Memory B cell (primary cell): ENCODE measurements at regions not wholly inside any gene's neighbourhood (a gene's known extent, or its start where the extent isn't known, plus 50 kb on each side); places are given as distances from the start of the nearest gene placed in this dataset.
A peak's percentile ranks its signal among the peaks of the same experiment; 100 is the strongest.

ENCODE experiments used
- ATAC-seq: fragments of 150-1000 bp; cut with Tn5 transposase; 2 replicates; pipeline ENCODE4 v1.10.0; 2021; ENCODE audit warnings: low read depth, mild to moderate bottlenecking, moderate library complexity
- DNase-seq, 2 donors: peaks; one replicate each; pipeline ENCODE4 v3.0.0; 2022; ENCODE audit warnings: low spot score in 2 of 2
- H3K27ac Mint-ChIP-seq: one replicate; pipeline ENCODE4 v1.8.0; 2022; ENCODE audit warnings: mild to moderate bottlenecking, moderate library complexity, mixed read lengths
- H3K27me3 Mint-ChIP-seq: one replicate; pipeline ENCODE4 v1.8.0; 2022; ENCODE audit warnings: mixed read lengths
- H3K36me3 Mint-ChIP-seq: one replicate; pipeline ENCODE4 v1.8.0; 2022; ENCODE audit warnings: mild to moderate bottlenecking, mixed read lengths
- H3K4me1 Mint-ChIP-seq: one replicate; pipeline ENCODE4 v1.8.0; 2022; ENCODE audit warnings: mixed read lengths
- H3K4me3 Mint-ChIP-seq: one replicate; pipeline ENCODE4 v1.8.0; 2022; ENCODE audit warnings: mild to moderate bottlenecking, moderate library complexity, mixed read lengths
- H3K9me3 Mint-ChIP-seq: one replicate; pipeline ENCODE4 v1.8.0; 2022; ENCODE audit warnings: mixed read lengths

DNA sequence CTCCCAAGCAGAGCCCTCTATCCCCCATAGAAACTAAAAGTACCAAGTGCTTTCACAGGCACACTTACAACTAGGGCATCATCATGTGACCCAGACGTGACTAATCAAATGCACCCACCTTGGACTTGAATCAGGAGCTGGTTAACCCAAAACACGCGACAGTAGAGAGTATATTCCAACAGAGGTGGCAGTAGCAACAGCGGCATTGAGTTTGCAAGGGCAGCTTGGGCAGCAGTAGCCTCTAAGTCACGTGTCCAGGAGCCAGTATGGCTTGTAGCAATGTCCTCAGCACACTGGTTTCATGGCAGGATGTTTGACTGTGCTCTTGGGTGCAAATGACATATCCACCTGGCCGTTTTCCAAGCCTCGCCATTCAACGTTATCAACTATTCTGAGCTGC, 73.4 kb upstream of the DNAH5 start:
- ATAC-seq (no peak), DNase-seq (no peak)
- no peak overlapping the region for H3K27ac Mint-ChIP-seq
- H3K36me3 Mint-ChIP-seq: no peaks in the 10 kb centered on the region
- peaks cover 12% of the 10 kb centered on the region for H3K27me3 Mint-ChIP-seq
- H3K9me3 Mint-ChIP-seq: peaks cover 4% of the 10 kb centered on the region
- H3K4me3 Mint-ChIP-seq: no peak overlapping the region
- H3K4me1 Mint-ChIP-seq: no peaks in the 10 kb centered on the region

DNA sequence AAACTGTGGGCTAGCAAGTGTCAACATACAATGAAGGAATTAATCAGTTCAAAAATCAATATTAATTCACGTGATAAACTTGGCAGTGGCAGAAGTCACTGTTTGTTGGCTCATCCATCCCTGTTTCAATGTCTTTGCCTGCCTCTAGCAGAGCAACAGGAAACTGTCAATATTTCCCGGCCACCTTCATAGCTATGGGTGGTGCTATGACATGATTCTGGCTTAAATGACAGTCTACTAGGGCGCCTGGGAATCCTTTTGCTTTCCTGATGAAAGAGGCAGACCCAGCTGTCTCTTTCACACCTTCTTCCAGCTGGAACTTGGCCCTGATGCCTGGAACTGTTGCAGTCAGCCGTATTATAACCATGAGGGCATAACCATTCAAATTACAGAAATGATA, 72.1 kb upstream of the DNAH5 start:
- DNase-seq: no peak
- Mint-ChIP-seq H3K36me3 (no peaks in the 10 kb centered on the region), H3K4me1 (no peaks in the 10 kb centered on the region), H3K27me3 (peaks cover 12% of the 10 kb centered on the region), H3K9me3 (peaks cover 4% of the 10 kb centered on the region), H3K27ac (no peak overlapping the region), H3K4me3 (no peak overlapping the region)
- no peak for ATAC-seq

DNA sequence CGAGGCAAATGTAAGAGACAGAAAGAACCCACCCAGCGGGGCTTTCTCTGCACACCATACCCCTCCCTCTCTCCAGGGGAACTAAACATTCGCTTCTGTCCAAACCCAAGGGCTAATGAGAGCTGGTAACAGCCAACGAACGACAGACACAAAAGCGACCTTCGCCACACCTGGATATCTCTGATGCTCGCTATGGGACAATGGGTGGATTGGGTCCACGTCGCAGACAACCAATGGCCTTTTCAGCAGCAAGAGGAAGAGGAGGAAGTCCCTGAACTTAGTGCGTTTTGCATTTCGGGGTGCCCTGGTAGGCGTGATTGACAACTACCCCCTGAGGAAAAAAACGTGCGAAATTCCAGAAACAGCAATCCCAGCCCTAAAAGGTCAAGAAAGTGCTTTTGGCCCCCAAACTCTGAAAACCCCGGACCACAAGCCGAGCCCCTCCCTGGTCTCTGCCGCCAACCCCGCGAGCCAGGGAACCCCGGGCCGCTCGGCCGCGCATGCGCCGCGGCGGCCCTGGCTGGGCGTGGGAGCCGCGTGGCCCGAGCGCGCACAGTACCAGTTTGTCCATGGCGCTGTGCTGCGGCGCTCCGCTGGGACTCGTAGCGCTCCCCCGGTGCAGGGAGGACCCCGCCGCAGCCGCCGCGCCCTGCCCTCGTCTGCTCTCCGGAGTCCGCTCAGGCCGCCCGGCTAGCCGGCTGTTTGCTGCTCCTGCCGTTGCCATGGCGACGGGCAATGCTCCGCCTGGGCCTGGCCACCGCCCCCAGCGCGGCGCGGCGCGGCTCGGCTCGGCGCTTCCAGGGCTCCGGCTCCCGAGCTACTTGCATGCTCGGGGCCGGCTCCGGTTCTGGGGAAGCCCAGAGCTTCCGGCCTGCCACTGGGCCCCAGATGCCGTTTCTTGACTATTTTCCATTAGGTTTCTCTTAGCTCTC, 66.9 kb upstream of the DNAH5 start:
- H3K4me1 Mint-ChIP-seq: no peaks in the 10 kb centered on the region
- ATAC-seq (peak; percentile 88), DNase-seq (peak; percentile 70 to 76)
- H3K36me3 Mint-ChIP-seq: no peaks in the 10 kb centered on the region
- H3K27me3 Mint-ChIP-seq: peaks cover 6% of the 10 kb centered on the region
- peak overlapping the region; percentile 89 for H3K4me3 Mint-ChIP-seq
- peak overlapping the region; percentile 79 for H3K27ac Mint-ChIP-seq
- H3K9me3 Mint-ChIP-seq: no peaks in the 10 kb centered on the region

DNA sequence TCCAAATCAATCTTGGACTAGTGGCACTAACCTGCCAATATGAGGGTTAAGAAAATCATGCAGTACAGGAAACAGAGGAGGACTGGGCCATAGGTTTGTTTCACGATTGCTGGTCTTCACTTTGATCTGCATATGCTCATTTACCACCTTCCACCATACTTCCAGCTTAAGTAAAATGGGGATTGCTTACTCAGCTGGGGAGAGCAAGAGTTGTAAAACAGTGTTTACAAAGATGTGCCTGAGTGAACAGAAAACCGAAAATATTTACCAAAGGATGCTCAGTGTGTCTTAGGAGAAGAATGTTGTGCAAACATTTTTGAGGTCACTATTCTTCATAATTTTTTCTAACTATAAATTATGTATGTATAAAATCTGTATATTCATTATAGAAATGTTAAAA, 65.1 kb upstream of the DNAH5 start:
- no peaks in the 10 kb centered on the region for H3K4me1 Mint-ChIP-seq
- H3K36me3 Mint-ChIP-seq: no peaks in the 10 kb centered on the region
- H3K4me3 Mint-ChIP-seq: no peak overlapping the region
- DNase-seq (no peak), ATAC-seq (no peak)
- H3K27me3 Mint-ChIP-seq: peaks cover 6% of the 10 kb centered on the region
- H3K9me3 Mint-ChIP-seq: no peaks in the 10 kb centered on the region
- H3K27ac Mint-ChIP-seq: no peak overlapping the region

DNA sequence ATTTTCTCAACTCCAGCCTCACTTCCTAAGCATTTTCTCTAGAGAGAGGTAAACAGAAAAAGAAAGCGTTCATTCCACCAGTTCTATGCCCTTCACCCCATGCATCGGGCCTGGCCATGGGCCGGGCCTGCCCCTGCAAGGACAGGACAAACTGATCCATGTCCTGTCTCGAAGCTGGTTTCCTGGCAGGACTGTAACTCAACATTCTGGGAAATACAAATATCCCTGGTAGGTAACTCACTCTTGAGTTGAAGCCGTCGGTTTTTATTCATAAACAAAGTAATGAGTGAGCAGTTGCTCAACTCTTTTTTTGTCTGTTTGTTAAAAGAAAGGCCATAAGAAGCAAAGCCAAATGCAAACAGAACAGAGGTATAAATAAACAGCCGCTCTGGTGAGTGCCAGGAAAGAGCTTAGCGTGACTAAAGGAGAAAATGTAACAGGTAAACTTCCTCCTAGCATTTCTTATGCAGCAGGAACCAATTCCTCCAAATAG, 64.4 kb upstream of the DNAH5 start:
- ATAC-seq (no peak), DNase-seq (no peak)
- no peak overlapping the region for H3K27ac Mint-ChIP-seq
- H3K4me3 Mint-ChIP-seq: no peak overlapping the region
- H3K36me3 Mint-ChIP-seq: no peaks in the 10 kb centered on the region
- H3K4me1 Mint-ChIP-seq: no peaks in the 10 kb centered on the region
- H3K9me3 Mint-ChIP-seq: no peaks in the 10 kb centered on the region
- peaks cover 6% of the 10 kb centered on the region for H3K27me3 Mint-ChIP-seq

DNA sequence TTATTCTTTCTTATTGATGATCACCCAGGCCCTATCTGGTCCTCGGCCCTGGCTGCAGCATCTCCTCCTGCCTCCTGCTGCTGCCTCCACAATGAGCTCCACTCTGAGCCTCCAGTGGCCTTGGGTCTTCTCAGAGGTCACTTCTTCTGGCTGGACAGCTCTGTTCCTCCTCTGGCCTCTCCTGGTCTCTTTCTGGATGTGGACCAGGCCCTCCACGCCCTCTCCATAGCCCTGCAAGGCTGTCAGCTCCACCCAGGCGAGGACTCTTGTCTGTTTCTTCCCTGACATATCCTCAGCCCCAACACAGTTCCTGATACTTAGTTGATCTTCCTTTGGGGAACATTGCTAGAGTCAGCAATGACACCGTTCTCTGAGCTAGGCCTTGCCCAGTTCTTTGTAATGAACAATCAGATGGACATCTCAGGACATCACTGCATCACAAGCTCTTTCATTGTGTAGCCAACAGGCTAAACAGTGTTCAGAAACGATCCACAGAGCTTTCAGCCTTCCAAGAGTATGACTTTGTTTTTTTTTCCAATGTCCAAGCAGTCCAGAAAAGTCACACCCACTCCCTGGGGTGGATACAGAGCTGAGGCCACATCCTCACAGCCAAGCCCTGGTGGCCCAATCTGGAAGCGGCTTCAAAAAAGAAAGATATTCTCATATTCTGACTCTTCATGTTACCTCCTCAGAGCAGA, 62.5 kb upstream of the DNAH5 start:
- Mint-ChIP-seq H3K9me3 (no peaks in the 10 kb centered on the region), H3K27ac (no peak overlapping the region), H3K36me3 (no peaks in the 10 kb centered on the region), H3K27me3 (peaks cover 6% of the 10 kb centered on the region), H3K4me3 (no peak overlapping the region), H3K4me1 (no peaks in the 10 kb centered on the region)
- no peak for ATAC-seq
- no peak for DNase-seq

DNA sequence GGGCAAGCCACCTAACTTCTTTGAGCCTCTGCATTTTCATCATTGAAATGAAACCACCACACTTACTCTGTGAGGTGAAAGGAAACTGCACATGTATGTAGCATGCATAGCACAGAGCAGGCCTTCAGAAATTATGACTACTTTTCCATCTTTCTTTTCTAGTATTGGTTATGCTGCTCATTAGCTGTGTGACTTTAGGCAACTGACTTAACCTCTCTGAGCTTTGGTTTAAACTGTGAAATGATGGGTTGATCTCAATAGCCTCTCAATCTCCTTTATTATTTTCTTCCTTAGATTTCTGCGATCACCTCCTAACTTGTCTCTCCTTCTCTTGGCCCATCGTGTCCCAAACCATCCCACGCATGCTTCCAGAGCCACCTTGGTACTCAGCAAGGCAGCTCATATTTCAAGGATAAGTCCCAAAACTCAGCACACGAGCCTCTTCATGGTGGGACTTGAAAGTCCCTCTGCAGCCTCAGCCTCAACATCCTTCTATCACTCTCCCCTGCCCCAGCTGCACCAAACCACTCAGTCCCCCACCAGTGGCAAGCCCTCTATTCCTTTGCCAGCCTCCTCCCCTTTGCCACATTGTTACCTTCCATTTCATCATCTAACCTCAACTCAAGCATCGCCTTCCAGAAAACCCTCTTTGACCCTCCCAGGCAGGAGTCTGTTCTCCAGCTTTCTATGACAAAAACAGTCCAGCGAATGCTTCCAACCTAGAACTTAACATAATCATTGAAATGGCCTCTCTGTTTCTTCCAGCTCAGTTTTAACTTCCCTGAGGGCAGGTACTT, 60.3 kb upstream of the DNAH5 start:
- ATAC-seq: no peak
- H3K4me3 Mint-ChIP-seq: no peak overlapping the region
- H3K4me1 Mint-ChIP-seq: no peaks in the 10 kb centered on the region
- H3K9me3 Mint-ChIP-seq: no peaks in the 10 kb centered on the region
- peaks cover 13% of the 10 kb centered on the region for H3K27me3 Mint-ChIP-seq
- no peak for DNase-seq
- no peak overlapping the region for H3K27ac Mint-ChIP-seq
- H3K36me3 Mint-ChIP-seq: no peaks in the 10 kb centered on the region

DNA sequence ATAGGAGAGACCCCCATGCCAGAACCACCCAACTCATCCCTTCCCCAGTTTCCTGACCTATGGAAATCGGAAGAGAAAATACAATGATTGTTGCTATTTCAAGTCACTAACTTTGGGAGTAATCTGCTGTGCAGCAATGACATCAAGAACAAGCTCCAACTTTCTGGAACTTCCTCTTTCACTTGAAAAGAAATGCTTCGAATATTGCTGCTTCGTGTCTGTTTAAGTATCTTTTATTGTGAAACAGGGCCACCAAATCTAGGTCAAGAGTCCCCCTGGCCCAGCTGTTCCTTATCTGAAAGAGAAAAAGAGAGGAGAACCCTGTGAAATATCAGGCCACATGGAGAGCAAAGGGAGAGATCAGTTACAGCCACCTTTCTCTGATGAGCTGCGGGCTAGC, 59.4 kb upstream of the DNAH5 start:
- H3K4me3 Mint-ChIP-seq: no peak overlapping the region
- peaks cover 13% of the 10 kb centered on the region for H3K27me3 Mint-ChIP-seq
- no peaks in the 10 kb centered on the region for H3K9me3 Mint-ChIP-seq
- no peaks in the 10 kb centered on the region for H3K36me3 Mint-ChIP-seq
- DNase-seq: no peak
- no peaks in the 10 kb centered on the region for H3K4me1 Mint-ChIP-seq
- no peak overlapping the region for H3K27ac Mint-ChIP-seq
- ATAC-seq: no peak

DNA sequence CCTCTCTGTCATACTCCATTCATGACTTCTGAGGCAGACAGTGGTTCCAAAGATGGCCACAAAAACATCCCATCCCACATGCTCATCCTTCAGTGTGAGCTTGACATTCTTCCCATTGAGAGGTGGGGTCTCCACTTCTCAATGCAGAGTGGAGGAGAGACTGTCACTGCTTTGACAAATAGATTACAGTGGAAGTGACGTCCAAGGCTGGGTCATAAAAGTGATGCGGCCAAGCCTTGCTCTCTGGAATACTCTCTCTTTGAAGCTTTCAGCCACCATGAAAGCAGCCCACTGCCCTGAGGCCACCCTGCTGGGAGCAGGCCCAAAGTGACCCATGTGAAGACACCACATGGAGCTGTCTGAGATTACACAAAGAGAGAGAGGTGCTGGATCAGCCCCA, 59.0 kb upstream of the DNAH5 start:
- Mint-ChIP-seq H3K4me1 (no peaks in the 10 kb centered on the region), H3K9me3 (no peaks in the 10 kb centered on the region), H3K36me3 (no peaks in the 10 kb centered on the region), H3K4me3 (no peak overlapping the region), H3K27ac (no peak overlapping the region), H3K27me3 (peaks cover 12% of the 10 kb centered on the region)
- DNase-seq: no peak
- ATAC-seq: no peak

DNA sequence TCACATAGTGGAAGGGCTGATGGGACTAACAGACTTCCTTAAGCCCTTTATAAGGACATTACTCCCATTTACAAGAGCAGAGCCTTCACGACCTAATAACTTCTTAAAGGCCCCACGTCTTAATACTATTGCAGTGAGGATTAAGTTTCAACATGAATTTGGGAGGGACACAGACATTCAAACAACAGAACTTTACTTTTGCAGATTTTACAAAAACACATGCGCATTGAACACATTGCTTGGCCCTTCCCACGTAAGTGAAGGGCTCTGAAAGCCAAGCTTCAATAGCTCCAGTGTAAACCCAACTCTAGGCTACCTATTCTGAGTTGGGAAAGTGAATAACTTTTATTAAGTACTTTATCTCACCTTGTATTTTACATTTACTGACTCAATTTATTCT, 53.8 kb upstream of the DNAH5 start:
- H3K4me1 Mint-ChIP-seq: no peaks in the 10 kb centered on the region
- H3K36me3 Mint-ChIP-seq: peaks cover 4% of the 10 kb centered on the region
- DNase-seq: no peak
- peaks cover 16% of the 10 kb centered on the region for H3K27me3 Mint-ChIP-seq
- ATAC-seq: no peak
- H3K9me3 Mint-ChIP-seq: peaks cover 4% of the 10 kb centered on the region
- no peak overlapping the region for H3K27ac Mint-ChIP-seq
- H3K4me3 Mint-ChIP-seq: no peak overlapping the region

DNA sequence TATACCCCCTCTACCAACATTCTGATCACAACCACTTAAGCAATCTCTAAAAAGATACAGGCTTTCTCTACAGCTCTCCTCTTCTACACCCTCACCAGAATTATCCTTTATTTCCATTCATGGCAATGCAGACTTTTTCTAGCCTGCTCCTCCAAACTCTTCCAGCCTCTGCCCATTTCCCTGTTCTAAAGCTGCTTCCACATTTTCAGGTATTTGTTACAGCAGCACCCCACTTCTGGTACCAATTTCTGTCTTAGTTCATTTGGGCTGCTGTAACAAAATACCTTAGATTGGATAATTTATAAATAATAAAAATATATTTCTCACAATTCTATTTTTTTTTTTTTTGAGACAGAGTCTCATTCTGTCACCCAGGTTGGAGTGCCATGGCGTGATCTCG, 53.0 kb upstream of the DNAH5 start:
- DNase-seq (no peak), ATAC-seq (no peak)
- Mint-ChIP-seq H3K27ac (no peak overlapping the region), H3K36me3 (peaks cover 4% of the 10 kb centered on the region), H3K9me3 (peaks cover 4% of the 10 kb centered on the region), H3K4me1 (no peaks in the 10 kb centered on the region), H3K27me3 (peaks cover 16% of the 10 kb centered on the region), H3K4me3 (no peak overlapping the region)

DNA sequence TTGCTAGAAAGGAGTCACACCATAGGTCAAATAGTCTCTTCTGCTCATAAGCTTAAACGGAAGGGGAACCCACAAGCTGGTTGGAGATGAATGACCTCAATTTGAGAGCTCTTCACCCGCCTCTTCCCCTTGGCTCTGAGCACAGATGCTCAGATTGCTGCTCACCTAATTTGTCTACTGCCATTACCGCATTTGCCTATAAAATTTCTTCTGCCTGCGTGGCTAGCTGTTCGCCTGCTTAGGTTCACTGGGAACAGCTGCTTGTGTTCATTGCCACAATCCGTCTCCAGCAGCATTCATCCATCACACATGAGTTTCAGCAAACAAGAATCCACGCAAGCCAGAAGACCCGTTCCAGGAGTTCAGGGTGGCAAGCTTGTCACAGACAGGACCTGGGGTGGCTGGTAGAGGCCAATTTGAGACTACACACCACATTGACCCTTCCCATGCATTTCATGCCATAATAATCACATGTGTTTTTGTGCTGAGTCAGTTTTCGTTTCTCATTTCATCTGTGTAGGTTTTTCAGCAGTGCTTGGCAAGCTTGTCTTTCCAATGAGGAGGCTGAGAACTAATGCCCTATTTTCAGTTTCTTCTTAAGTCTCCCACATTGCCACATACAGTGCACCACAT, 50.2 kb upstream of the DNAH5 start:
- no peak for DNase-seq
- ATAC-seq: peak; percentile 66
- peaks cover 11% of the 10 kb centered on the region for H3K27me3 Mint-ChIP-seq

More for the DNA sequence above, 50.2 kb upstream of the DNAH5 start:
- Mint-ChIP-seq H3K4me3 (no peak overlapping the region), H3K36me3 (peaks cover 4% of the 10 kb centered on the region), H3K27ac (no peak overlapping the region), H3K4me1 (no peaks in the 10 kb centered on the region), H3K9me3 (peaks cover 4% of the 10 kb centered on the region)
